Prostate gland (tissue), 2 donors: ENCODE measurements at regions not wholly inside any gene's neighbourhood (a gene's known extent, or its start where the extent isn't known, plus 50 kb on each side); places are given as distances from the start of the nearest gene placed in this dataset.

Experiments used
- CTCF ChIP-seq, 4 experiments: fragments of 200-600 bp in 2 of 4; fragments of 450-650 bp in 2 of 4; sonication (generic) in 2 of 4; IDR thresholded peaks; 1 replicate in 3 of 4; 2 replicates in 1 of 4; pipeline ENCODE4 v1.5.1; 2016 to 2019; ENCODE audit warnings: antibody characterized with exemption in 4 of 4, mild to moderate bottlenecking in 2 of 4, moderate library complexity in 2 of 4
- POLR2A ChIP-seq: fragments of 450-650 bp; IDR thresholded peaks from one replicate; pipeline ENCODE4 v1.6.1; 2016; ENCODE audit warnings: antibody characterized with exemption, mild to moderate bottlenecking
- POLR2AphosphoS5 ChIP-seq: sonication (generic); formaldehyde crosslinking; IDR thresholded peaks from one replicate; pipeline ENCODE4 v1.6.1; 2017; ENCODE audit warnings: antibody characterized with exemption

DNA sequence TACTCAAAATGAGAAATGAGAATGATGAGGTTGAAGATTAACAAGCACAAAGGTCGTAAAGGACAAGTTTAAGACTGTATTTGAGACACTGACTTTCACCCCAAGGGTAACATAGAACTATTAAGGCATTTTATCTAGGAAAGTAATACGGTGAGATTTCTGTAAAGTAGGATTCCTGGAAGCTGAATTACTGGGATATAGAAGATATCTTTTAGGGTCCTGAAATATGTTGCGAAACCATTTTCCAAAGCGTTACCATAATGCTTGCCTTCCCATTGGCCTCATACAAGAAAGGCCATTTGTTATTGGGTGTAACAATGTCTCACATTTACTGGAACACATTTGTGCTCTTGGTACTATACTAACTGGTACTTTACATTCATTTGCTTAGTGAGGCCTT, 1185.9 kb upstream of the TENM4 start:
- no peak for TF ChIP-seq CTCF (IDR thresholded peaks at IDR 0.05)
- no peak for TF ChIP-seq POLR2A
- no peak for TF ChIP-seq POLR2AphosphoS5
